H9 (cell line): ENCODE measurements at regions not wholly inside any gene's neighbourhood (a gene's known extent, or its start where the extent isn't known, plus 50 kb on each side); places are given as distances from the start of the nearest gene placed in this dataset.

ENCODE experiments used
- DNase-seq: peaks from one replicate; pipeline ENCODE4 v3.0.0-alpha.2; 2017
- H2AFZ ChIP-seq: one replicate; pipeline ENCODE4 v1.6.1; 2013; ENCODE audit warnings: mild to moderate bottlenecking, low read length, control low read depth, moderate library complexity
- H2AK5ac ChIP-seq: 2 replicates; pipeline ENCODE4 v1.6.1; 2013; ENCODE audit warnings: low read length, control low read depth, mixed read lengths; ENCODE audit not compliant: insufficient read length
- H2BK120ac ChIP-seq: one replicate; pipeline ENCODE4 v1.6.1; 2013; ENCODE audit warnings: low read depth, mild to moderate bottlenecking, low read length, control low read depth, inconsistent platforms; ENCODE audit not compliant: poor library complexity, severe bottlenecking
- H2BK12ac ChIP-seq: 2 replicates; pipeline ENCODE4 v1.6.1; 2013; ENCODE audit warnings: low read length, control low read depth, mixed read lengths, low read depth; ENCODE audit not compliant: insufficient read length
- H2BK15ac ChIP-seq: 2 replicates; pipeline ENCODE4 v1.6.1; 2013; ENCODE audit warnings: low read depth, low read length, control low read depth
- H2BK20ac ChIP-seq: one replicate; pipeline ENCODE4 v1.6.1; 2013; ENCODE audit warnings: low read depth, mild to moderate bottlenecking, low read length, control low read depth, inconsistent platforms; ENCODE audit not compliant: poor library complexity, severe bottlenecking
- H2BK5ac ChIP-seq: 2 replicates; pipeline ENCODE4 v1.6.1; 2013; ENCODE audit warnings: low read length, control low read depth, mixed read lengths; ENCODE audit not compliant: insufficient read length
- H3K14ac ChIP-seq: 2 replicates; pipeline ENCODE4 v1.6.1; 2013; ENCODE audit warnings: low read length, control low read depth; ENCODE audit not compliant: insufficient read depth
- H3K18ac ChIP-seq: 2 replicates; pipeline ENCODE4 v1.6.1; 2013; ENCODE audit warnings: low read depth, mild to moderate bottlenecking, mixed read lengths, low read length, control low read depth; ENCODE audit not compliant: insufficient read length
- H3K23ac ChIP-seq: 2 replicates; pipeline ENCODE4 v1.6.1; 2013; ENCODE audit warnings: low read length, control low read depth, mixed read lengths, low read depth; ENCODE audit not compliant: insufficient read length
- H3K23me2 ChIP-seq: 2 replicates; pipeline ENCODE4 v1.6.1; 2013; ENCODE audit warnings: low read depth, mild to moderate bottlenecking, mixed read lengths, low read length, control low read depth; ENCODE audit not compliant: insufficient read length, poor library complexity, severe bottlenecking
- H3K27ac ChIP-seq: 2 replicates; pipeline ENCODE4 v1.5.1; 2013; ENCODE audit warnings: low read length, control low read depth, mixed read lengths, low read depth; ENCODE audit not compliant: insufficient read length
- H3K27me3 ChIP-seq: 2 replicates; pipeline ENCODE4 v1.6.1; 2013; ENCODE audit warnings: low read length, control low read depth, inconsistent platforms; ENCODE audit not compliant: insufficient read depth
- H3K4ac ChIP-seq: 2 replicates; pipeline ENCODE4 v1.6.1; 2013; ENCODE audit warnings: low read depth, mild to moderate bottlenecking, control low read depth, inconsistent platforms, low read length, moderate library complexity
- H3K4me1 ChIP-seq: 2 replicates; pipeline ENCODE4 v1.6.1; 2013; ENCODE audit warnings: low read length, control low read depth, inconsistent platforms; ENCODE audit not compliant: insufficient read depth
- H3K4me2 ChIP-seq: 2 replicates; pipeline ENCODE4 v1.6.1; 2013; ENCODE audit warnings: low read length, control low read depth, mixed read lengths; ENCODE audit not compliant: insufficient read length, insufficient read depth
- H3K56ac ChIP-seq: 2 replicates; pipeline ENCODE4 v1.6.1; 2013; ENCODE audit warnings: low read depth, mild to moderate bottlenecking, mixed read lengths, low read length, control low read depth; ENCODE audit not compliant: insufficient read length
- H3K79me1 ChIP-seq: 2 replicates; pipeline ENCODE4 v1.6.1; 2013; ENCODE audit warnings: low read depth, mild to moderate bottlenecking, moderate library complexity, low read length, control low read depth, inconsistent platforms; ENCODE audit not compliant: insufficient read depth, poor library complexity, severe bottlenecking
- H3K79me2 ChIP-seq: 2 replicates; pipeline ENCODE4 v1.6.1; 2013; ENCODE audit warnings: low read length, control low read depth, inconsistent platforms; ENCODE audit not compliant: insufficient read depth
- H3K9ac ChIP-seq: 2 replicates; pipeline ENCODE4 v1.6.1; 2013; ENCODE audit warnings: low read length, control low read depth, mixed read lengths; ENCODE audit not compliant: insufficient read length; ENCODE audit errors: extremely low read depth
- H3K9me3 ChIP-seq: one replicate; pipeline ENCODE4 v1.6.1; 2013; ENCODE audit warnings: low read depth, low read length, inconsistent platforms; ENCODE audit not compliant: control insufficient read depth
- H3T11ph ChIP-seq: one replicate; pipeline ENCODE4 v1.6.1; 2013; ENCODE audit warnings: mild to moderate bottlenecking, low read length, control low read depth, inconsistent platforms
- H4K20me1 ChIP-seq: one replicate; pipeline ENCODE4 v1.6.1; 2013; ENCODE audit not compliant: control insufficient read depth, insufficient read length, insufficient read depth
- H4K5ac ChIP-seq: 2 replicates; pipeline ENCODE4 v1.6.1; 2013; ENCODE audit warnings: low read depth, mild to moderate bottlenecking, mixed read lengths, low read length, control low read depth; ENCODE audit not compliant: insufficient read length
- H4K8ac ChIP-seq: replicated peaks from 2 replicates; pipeline ENCODE4 v1.6.1; 2013; ENCODE audit warnings: low read length, control low read depth, mixed read lengths, low read depth; ENCODE audit not compliant: insufficient read length
- H4K91ac ChIP-seq: 2 replicates; pipeline ENCODE4 v1.6.1; 2013; ENCODE audit warnings: low read depth, mild to moderate bottlenecking, moderate library complexity, mixed read lengths, low read length, control low read depth; ENCODE audit not compliant: insufficient read length
- H3K27ac Mint-ChIP-seq, 3 experiments: 2 replicates in 2 of 3; 3 replicates in 1 of 3; pipeline ENCODE4 v1.8.0; 2020 to 2021; ENCODE audit warnings: mixed read lengths in 3 of 3, mild to moderate bottlenecking in 1 of 3, moderate library complexity in 1 of 3
- H3K27me3 Mint-ChIP-seq: 2 replicates; pipeline ENCODE4 v1.8.0; 2021; ENCODE audit warnings: low read depth, mild to moderate bottlenecking, moderate library complexity, mixed read lengths
- H3K36me3 Mint-ChIP-seq, 3 experiments: 2 replicates in 2 of 3; 3 replicates in 1 of 3; pipeline ENCODE4 v1.8.0; 2020 to 2021; ENCODE audit warnings: low read depth in 3 of 3, mixed read lengths in 3 of 3; ENCODE audit not compliant: insufficient read depth in 1 of 3
- H3K4me1 Mint-ChIP-seq, 2 experiments: 2 replicates each; pipeline ENCODE4 v1.8.0; 2020; ENCODE audit warnings: mixed read lengths in 2 of 2
- H3K4me3 Mint-ChIP-seq, 2 experiments: 2 replicates in 1 of 2; 3 replicates in 1 of 2; pipeline ENCODE4 v1.8.0; 2020 to 2021; ENCODE audit warnings: mild to moderate bottlenecking in 2 of 2, mixed read lengths in 2 of 2, moderate library complexity in 1 of 2
- H3K9me3 Mint-ChIP-seq, 2 experiments: 2 replicates in 1 of 2; 3 replicates in 1 of 2; pipeline ENCODE4 v1.8.0; 2020; ENCODE audit warnings: mild to moderate bottlenecking in 2 of 2, mixed read lengths in 2 of 2, moderate library complexity in 1 of 2
- WGBS: extraction: QIAGEN DNeasy Blood & Tissue Kit; methylation state at CpG from one replicate; pipeline ENCODE4 v1.1.7; 2013; ENCODE audit warnings: missing lambda C conversion rate, low lambda C conversion rate, mixed read lengths; ENCODE audit not compliant: insufficient read length; ENCODE audit errors: extremely low coverage; 5-methylcytosine and 5-hydroxymethylcytosine counted together
- TF ChIP-seq, protein P1 (sequence below): fragments of 200-600 bp; sonication (generic); conservative IDR thresholded peaks from 3 replicates; pipeline ENCODE4 v1.8.0; 2021; ENCODE audit warnings: antibody characterized with exemption, mild to moderate bottlenecking

DNA sequence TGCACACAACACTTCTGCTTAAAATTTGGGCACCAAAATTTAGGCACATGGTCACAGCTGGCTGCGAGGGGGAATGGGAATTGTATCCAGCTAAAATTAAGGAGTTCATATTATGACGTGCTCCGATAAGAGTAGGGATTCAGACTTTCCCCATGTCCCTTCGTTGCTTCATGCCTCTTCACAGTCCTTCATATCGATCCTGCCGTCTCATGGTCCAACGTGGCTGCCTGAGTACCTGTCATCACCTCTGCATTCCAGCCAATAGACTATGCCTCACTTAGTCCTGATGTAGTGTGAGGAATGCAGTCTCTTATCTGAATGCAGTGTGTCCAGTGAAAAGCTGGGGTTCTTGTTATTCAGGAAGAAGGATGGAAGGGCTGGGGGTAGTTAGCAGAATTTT lies 108.6 kb downstream of the SIK1 start:
- no peak overlapping the region for H2AFZ ChIP-seq
- H4K91ac ChIP-seq, result no peak overlapping the region
- no peak overlapping the region for H3K4me2 ChIP-seq
- H3K18ac ChIP-seq, result no peak overlapping the region
- Mint-ChIP-seq H3K36me3 (peaks cover 2 to 15% (median 4%) of the 10 kb centered on the region in 3 experiments; a peak in 4 of 7 replicates), H3K9me3 (peaks cover 14 to 23% of the 10 kb centered on the region in 2 experiments), H3K27me3 (peaks cover 7% of the 10 kb centered on the region), H3K4me1 (peaks cover 7 to 14% of the 10 kb centered on the region in 2 experiments), H3K4me3 (no peak overlapping the region; a peak in 1 of 5 replicates), H3K27ac (no peak overlapping the region)
- H3K27me3 ChIP-seq, result no peaks in the 10 kb centered on the region
- H3K27ac ChIP-seq, result no peak overlapping the region
- no peak overlapping the region for H3K23ac ChIP-seq
- H2BK20ac ChIP-seq, result no peak overlapping the region
- H2BK120ac ChIP-seq, result no peak overlapping the region
- DNase-seq, result no peak
- H4K8ac ChIP-seq, result no peak overlapping the region
- no peak overlapping the region for H2BK5ac ChIP-seq
- no peak overlapping the region for H3T11ph ChIP-seq
- peaks cover under 1% of the 10 kb centered on the region; the same call in 1 of the 2 replicates for H3K4me1 ChIP-seq
- H3K56ac ChIP-seq, result no peak overlapping the region
- no peak overlapping the region for H2BK12ac ChIP-seq
- H3K79me2 ChIP-seq, result no peaks in the 10 kb centered on the region
- no CpG with 5 or more reads among the region's 7 CpGs for WGBS
- no peak overlapping the region for H3K14ac ChIP-seq
- no peak overlapping the region for H2AK5ac ChIP-seq
- TF ChIP-seq, protein P1, sequence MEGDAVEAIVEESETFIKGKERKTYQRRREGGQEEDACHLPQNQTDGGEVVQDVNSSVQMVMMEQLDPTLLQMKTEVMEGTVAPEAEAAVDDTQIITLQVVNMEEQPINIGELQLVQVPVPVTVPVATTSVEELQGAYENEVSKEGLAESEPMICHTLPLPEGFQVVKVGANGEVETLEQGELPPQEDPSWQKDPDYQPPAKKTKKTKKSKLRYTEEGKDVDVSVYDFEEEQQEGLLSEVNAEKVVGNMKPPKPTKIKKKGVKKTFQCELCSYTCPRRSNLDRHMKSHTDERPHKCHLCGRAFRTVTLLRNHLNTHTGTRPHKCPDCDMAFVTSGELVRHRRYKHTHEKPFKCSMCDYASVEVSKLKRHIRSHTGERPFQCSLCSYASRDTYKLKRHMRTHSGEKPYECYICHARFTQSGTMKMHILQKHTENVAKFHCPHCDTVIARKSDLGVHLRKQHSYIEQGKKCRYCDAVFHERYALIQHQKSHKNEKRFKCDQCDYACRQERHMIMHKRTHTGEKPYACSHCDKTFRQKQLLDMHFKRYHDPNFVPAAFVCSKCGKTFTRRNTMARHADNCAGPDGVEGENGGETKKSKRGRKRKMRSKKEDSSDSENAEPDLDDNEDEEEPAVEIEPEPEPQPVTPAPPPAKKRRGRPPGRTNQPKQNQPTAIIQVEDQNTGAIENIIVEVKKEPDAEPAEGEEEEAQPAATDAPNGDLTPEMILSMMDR, result no peak
- H4K5ac ChIP-seq, result no peak overlapping the region
- H3K79me1 ChIP-seq, result no peaks in the 10 kb centered on the region
- no peaks in the 10 kb centered on the region for H4K20me1 ChIP-seq
- H3K23me2 ChIP-seq, result no peaks in the 10 kb centered on the region
- no peak overlapping the region for H3K4ac ChIP-seq
- no peak overlapping the region for H2BK15ac ChIP-seq
- no peaks in the 10 kb centered on the region for H3K9me3 ChIP-seq
- H3K9ac ChIP-seq, result no peak overlapping the region
